Glutamatergic neuron (in vitro differentiated cells): ENCODE measurements at regions not wholly inside any gene's neighbourhood (a gene's known extent, or its start where the extent isn't known, plus 50 kb on each side); places are given as distances from the start of the nearest gene placed in this dataset.

Experiments used
- DNase-seq: peaks from one replicate; pipeline ENCODE4 v3.0.0; 2022
- H3K27ac Mint-ChIP-seq: one replicate; pipeline ENCODE4 v1.8.0; 2020; ENCODE audit warnings: mild to moderate bottlenecking, mixed read lengths, inconsistent platforms; ENCODE audit not compliant: unreplicated experiment
- H3K27me3 Mint-ChIP-seq: one replicate; pipeline ENCODE4 v1.8.0; 2020; ENCODE audit warnings: mild to moderate bottlenecking, moderate library complexity, mixed read lengths, inconsistent platforms; ENCODE audit not compliant: unreplicated experiment
- H3K36me3 Mint-ChIP-seq: one replicate; pipeline ENCODE4 v1.8.0; 2020; ENCODE audit warnings: mild to moderate bottlenecking, mixed read lengths, inconsistent platforms; ENCODE audit not compliant: unreplicated experiment
- H3K4me1 Mint-ChIP-seq: one replicate; pipeline ENCODE4 v1.8.0; 2020; ENCODE audit warnings: mild to moderate bottlenecking, low read depth, mixed read lengths, inconsistent platforms; ENCODE audit not compliant: unreplicated experiment
- H3K4me3 Mint-ChIP-seq: one replicate; pipeline ENCODE4 v1.8.0; 2020; ENCODE audit warnings: mild to moderate bottlenecking, mixed read lengths, inconsistent platforms; ENCODE audit not compliant: unreplicated experiment
- H3K9me3 Mint-ChIP-seq: one replicate; pipeline ENCODE4 v1.8.0; 2020; ENCODE audit warnings: mild to moderate bottlenecking, moderate library complexity, mixed read lengths, inconsistent platforms; ENCODE audit not compliant: unreplicated experiment
- CTCF ChIP-seq: fragments of 200-600 bp; sonication (generic); IDR thresholded peaks from one replicate; pipeline ENCODE4 v1.5.0; 2021; ENCODE audit not compliant: partially characterized antibody, unreplicated experiment

DNA sequence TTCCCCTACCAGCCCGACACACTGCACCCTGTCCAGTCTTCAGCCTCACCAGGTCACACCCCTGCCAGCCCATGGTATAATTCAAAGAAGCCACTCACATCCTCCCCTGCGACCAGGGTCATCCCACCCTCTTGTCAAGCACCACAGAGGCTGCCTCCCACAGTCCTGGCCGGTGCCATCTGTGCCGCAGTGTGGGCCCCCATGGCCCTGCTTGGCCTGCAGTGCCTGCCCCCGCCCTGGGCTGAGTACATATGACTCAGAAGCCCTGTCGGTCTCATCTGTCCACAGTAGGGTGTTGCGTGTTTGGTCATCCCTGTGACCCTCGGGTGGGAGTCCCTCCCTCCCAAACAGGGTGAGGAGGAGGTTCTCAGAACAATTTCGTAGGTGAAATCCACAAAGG lies 190.8 kb upstream of the AJAP1 start:
- Mint-ChIP-seq H3K4me1 (no peaks in the 10 kb centered on the region), H3K27me3 (peaks cover 8% of the 10 kb centered on the region), H3K9me3 (peaks cover 20% of the 10 kb centered on the region), H3K4me3 (no peak overlapping the region), H3K36me3 (peaks cover 6% of the 10 kb centered on the region), H3K27ac (no peak overlapping the region)
- TF ChIP-seq CTCF, result no peak
- no peak for DNase-seq

DNA sequence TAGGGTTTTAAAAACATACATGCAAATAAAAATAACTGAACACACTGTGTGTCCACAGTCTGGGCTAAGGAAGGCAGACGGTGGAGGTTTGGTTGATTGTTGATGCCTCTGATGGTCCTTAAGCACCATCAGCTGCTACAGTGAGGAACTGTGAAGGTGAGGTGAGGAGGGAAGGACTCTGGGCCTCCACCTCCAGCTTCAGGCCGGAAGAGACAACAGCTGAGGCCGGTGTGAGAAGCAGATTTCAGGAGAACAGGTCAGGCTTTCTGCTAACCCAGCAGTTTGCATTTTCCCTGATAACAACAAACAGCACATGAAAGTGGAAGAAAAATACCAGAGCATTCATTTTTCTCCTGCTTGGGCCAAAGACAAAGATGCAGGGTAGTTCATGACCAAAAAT lies 189.9 kb upstream of the AJAP1 start:
- H3K4me3 Mint-ChIP-seq, result no peak overlapping the region
- DNase-seq, result no peak
- no peak overlapping the region for H3K27ac Mint-ChIP-seq
- TF ChIP-seq CTCF, result no peak
- H3K9me3 Mint-ChIP-seq, result peaks cover 20% of the 10 kb centered on the region
- H3K27me3 Mint-ChIP-seq, result peaks cover 8% of the 10 kb centered on the region
- H3K4me1 Mint-ChIP-seq, result no peaks in the 10 kb centered on the region
- H3K36me3 Mint-ChIP-seq, result peaks cover 6% of the 10 kb centered on the region

DNA sequence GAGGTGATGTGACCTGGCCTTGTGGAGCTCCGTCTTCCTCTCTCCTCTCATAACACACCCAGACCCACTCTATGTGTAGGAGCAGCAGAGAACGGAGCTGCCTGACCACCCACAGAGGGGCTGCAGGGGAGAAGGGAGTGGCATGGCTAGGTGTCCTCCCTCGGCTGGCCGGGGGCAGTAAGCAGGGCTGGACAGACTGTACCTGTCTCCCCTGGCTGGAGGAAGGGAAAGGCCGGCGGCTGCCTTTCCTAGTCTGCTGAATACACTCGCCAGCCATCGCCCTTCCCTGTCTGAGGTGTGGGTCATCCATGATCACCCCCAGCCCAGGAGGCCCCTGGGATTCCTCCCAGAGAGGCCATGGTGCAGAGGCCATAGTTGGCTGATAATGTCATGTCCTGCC lies 187.2 kb upstream of the AJAP1 start:
- Mint-ChIP-seq H3K4me1 (no peaks in the 10 kb centered on the region), H3K36me3 (peaks cover 7% of the 10 kb centered on the region), H3K27me3 (peaks cover 4% of the 10 kb centered on the region), H3K9me3 (peaks cover 18% of the 10 kb centered on the region), H3K4me3 (no peak overlapping the region), H3K27ac (no peak overlapping the region)
- no peak for TF ChIP-seq CTCF
- no peak for DNase-seq

DNA sequence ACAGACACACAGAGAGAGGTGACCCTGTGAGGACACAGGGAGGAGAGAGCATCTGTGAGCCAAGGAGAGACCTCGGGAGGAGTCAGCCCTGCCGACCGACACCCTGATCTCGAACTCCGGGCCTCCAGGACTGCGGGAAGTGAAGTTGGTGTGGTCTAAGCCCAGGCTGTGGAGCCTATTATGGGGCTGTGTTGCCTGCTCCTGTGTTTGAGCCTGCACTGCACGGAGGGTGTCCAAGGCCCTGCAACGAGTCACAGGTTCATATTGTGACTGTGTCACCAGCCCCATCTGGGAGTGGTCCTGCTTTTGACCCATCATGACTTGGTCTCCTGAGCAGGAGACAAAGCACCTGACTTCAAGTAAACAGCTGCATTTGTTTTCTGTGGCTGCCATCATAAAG lies 186.0 kb upstream of the AJAP1 start:
- Mint-ChIP-seq H3K27me3 (peaks cover 2% of the 10 kb centered on the region), H3K36me3 (peaks cover 4% of the 10 kb centered on the region), H3K27ac (no peak overlapping the region), H3K4me1 (no peaks in the 10 kb centered on the region), H3K9me3 (peaks cover 15% of the 10 kb centered on the region), H3K4me3 (no peak overlapping the region)
- no peak for DNase-seq
- no peak for TF ChIP-seq CTCF

GRCh38 chr1:4468804-4469514 lies 185.4 kb upstream of the AJAP1 start:
- DNase-seq, result no peak
- Mint-ChIP-seq H3K9me3 (peaks cover 16% of the 10 kb centered on the region), H3K36me3 (peaks cover 4% of the 10 kb centered on the region), H3K4me1 (no peaks in the 10 kb centered on the region), H3K4me3 (no peak overlapping the region), H3K27ac (no peak overlapping the region), H3K27me3 (peaks cover 2% of the 10 kb centered on the region)
- TF ChIP-seq CTCF, result no peak
